Liver (tissue), 8 donors: ENCODE measurements at regions not wholly inside any gene's neighbourhood (a gene's known extent, or its start where the extent isn't known, plus 50 kb on each side); places are given as distances from the start of the nearest gene placed in this dataset.

Experiments used
- DNase-seq: peaks from one replicate; pipeline ENCODE4 v3.0.0-alpha.2; 2017; ENCODE audit warnings: low spot score
- H3K27ac ChIP-seq, 2 donors: one replicate each; pipeline ENCODE4 v1.7.0; 2013; ENCODE audit warnings: inconsistent platforms in 2 of 2, low read length in 2 of 2, control low read depth in 1 of 2, low read depth in 1 of 2, mild to moderate bottlenecking in 1 of 2
- H3K27me3 ChIP-seq, 4 donors: one replicate each; pipeline versions ENCODE4 v1.6.1 to v1.7.0; 2013; ENCODE audit warnings: low read length in 3 of 4, inconsistent platforms in 1 of 4, mild to moderate bottlenecking in 1 of 4, moderate library complexity in 1 of 4; ENCODE audit not compliant: control insufficient read depth in 4 of 4, insufficient read depth in 4 of 4
- H3K36me3 ChIP-seq, 4 donors: one replicate each; pipeline versions ENCODE4 v1.6.1 to v1.7.0; 2013; ENCODE audit warnings: low read length in 3 of 4, mild to moderate bottlenecking in 3 of 4, low read depth in 1 of 4, moderate library complexity in 1 of 4; ENCODE audit not compliant: control insufficient read depth in 4 of 4, insufficient read depth in 3 of 4
- H3K4me1 ChIP-seq, 4 donors: one replicate each; pipeline versions ENCODE4 v1.6.1 to v1.7.0; 2013; ENCODE audit warnings: low read length in 3 of 4, mild to moderate bottlenecking in 3 of 4, moderate library complexity in 1 of 4; ENCODE audit not compliant: control insufficient read depth in 4 of 4, insufficient read depth in 4 of 4
- H3K4me3 ChIP-seq, 3 donors: one replicate each; pipeline versions ENCODE4 v1.6.1 to v1.7.0; 2013; ENCODE audit warnings: low read length in 3 of 3, control low read depth in 1 of 3, low read depth in 1 of 3, mild to moderate bottlenecking in 1 of 3
- H3K9ac ChIP-seq, 2 donors: one replicate each; pipeline ENCODE4 v1.7.0; 2013; ENCODE audit warnings: low read length in 2 of 2, mild to moderate bottlenecking in 2 of 2, moderate library complexity in 2 of 2, control low read depth in 1 of 2, low read depth in 1 of 2
- H3K9me3 ChIP-seq, 4 donors: one replicate each; pipeline versions ENCODE4 v1.6.1 to v1.7.0; 2013; ENCODE audit warnings: low read length in 3 of 4; ENCODE audit not compliant: control insufficient read depth in 4 of 4
- EGR1 ChIP-seq, 2 donors: IDR thresholded peaks; 2 replicates each; pipeline ENCODE4 v1.6.1; 2016 to 2018; ENCODE audit warnings: antibody characterized with exemption in 2 of 2, low read depth in 2 of 2
- FOXA1 ChIP-seq: IDR thresholded peaks from 2 replicates; pipeline ENCODE4 v1.6.1; 2016; ENCODE audit warnings: antibody characterized with exemption
- FOXA2 ChIP-seq: IDR thresholded peaks from 2 replicates; pipeline ENCODE4 v1.6.1; 2016; ENCODE audit warnings: antibody characterized with exemption
- GABPA ChIP-seq, 2 donors: IDR thresholded peaks in 1 of 2; conservative IDR thresholded peaks in 1 of 2; 2 replicates each; pipeline ENCODE4 v1.6.1; 2016; ENCODE audit warnings: antibody characterized with exemption in 2 of 2, mild to moderate bottlenecking in 1 of 2, moderate library complexity in 1 of 2
- HNF4A ChIP-seq, 2 donors: conservative IDR thresholded peaks; 2 replicates each; pipeline ENCODE4 v1.6.1; 2016; ENCODE audit warnings: antibody characterized with exemption in 2 of 2, mild to moderate bottlenecking in 2 of 2
- HNF4G ChIP-seq: IDR thresholded peaks from 2 replicates; pipeline ENCODE4 v1.6.1; 2016; ENCODE audit warnings: antibody characterized with exemption
- JUND ChIP-seq, 2 donors: IDR thresholded peaks; 2 replicates each; pipeline ENCODE4 v1.6.1; 2016; ENCODE audit warnings: antibody characterized with exemption in 2 of 2
- NR2F2 ChIP-seq: IDR thresholded peaks from 2 replicates; pipeline ENCODE4 v1.6.1; 2016; ENCODE audit warnings: antibody characterized with exemption
- RAD21 ChIP-seq, 2 donors: IDR thresholded peaks; 2 replicates each; pipeline ENCODE4 v1.6.1; 2016; ENCODE audit warnings: antibody characterized with exemption in 2 of 2, mild to moderate bottlenecking in 2 of 2
- RXRA ChIP-seq, 2 donors: IDR thresholded peaks; 2 replicates each; pipeline ENCODE4 v1.6.1; 2017 to 2018; ENCODE audit warnings: antibody characterized with exemption in 2 of 2, mild to moderate bottlenecking in 1 of 2
- SP1 ChIP-seq: IDR thresholded peaks from 2 replicates; pipeline ENCODE4 v1.6.1; 2018; ENCODE audit warnings: antibody characterized with exemption, mild to moderate bottlenecking
- TAF1 ChIP-seq: conservative IDR thresholded peaks from 2 replicates; pipeline ENCODE4 v1.6.1; 2016; ENCODE audit warnings: antibody characterized with exemption, mild to moderate bottlenecking
- YY1 ChIP-seq: IDR thresholded peaks from 2 replicates; pipeline ENCODE4 v1.6.1; 2016; ENCODE audit warnings: antibody characterized with exemption, mild to moderate bottlenecking
- WGBS: extraction: QIAGEN DNeasy Blood & Tissue Kit; methylation state at CpG from one replicate; pipeline ENCODE4 v1.1.7; 2013; 5-methylcytosine and 5-hydroxymethylcytosine counted together
- TF ChIP-seq, protein P1 (sequence below): IDR thresholded peaks from 2 replicates; pipeline ENCODE4 v1.6.1; 2016; ENCODE audit warnings: antibody characterized with exemption
- TF ChIP-seq, protein P2 (sequence below): fragments of 150-350 bp; IDR thresholded peaks from 2 replicates; pipeline ENCODE4 v1.5.1; 2017; ENCODE audit warnings: improper control_type of control experiment, low read depth, low read length; ENCODE audit not compliant: missing input control
- TF ChIP-seq, protein P3 (sequence below): IDR thresholded peaks from 2 replicates; pipeline ENCODE4 v1.6.1; 2016; ENCODE audit warnings: antibody characterized with exemption, mild to moderate bottlenecking
- TF ChIP-seq, protein P4 (sequence below): IDR thresholded peaks from 2 replicates; pipeline ENCODE4 v1.6.1; 2016; ENCODE audit warnings: antibody characterized with exemption
- TF ChIP-seq, protein P5 (sequence below): IDR thresholded peaks from 2 replicates; pipeline ENCODE4 v1.6.1; 2016; ENCODE audit warnings: antibody characterized with exemption
- donor health status: healthy.
- donor health status: healthy.
- donor health status: healthy.
- donor health status: healthy.
- donor health status: healthy.

DNA sequence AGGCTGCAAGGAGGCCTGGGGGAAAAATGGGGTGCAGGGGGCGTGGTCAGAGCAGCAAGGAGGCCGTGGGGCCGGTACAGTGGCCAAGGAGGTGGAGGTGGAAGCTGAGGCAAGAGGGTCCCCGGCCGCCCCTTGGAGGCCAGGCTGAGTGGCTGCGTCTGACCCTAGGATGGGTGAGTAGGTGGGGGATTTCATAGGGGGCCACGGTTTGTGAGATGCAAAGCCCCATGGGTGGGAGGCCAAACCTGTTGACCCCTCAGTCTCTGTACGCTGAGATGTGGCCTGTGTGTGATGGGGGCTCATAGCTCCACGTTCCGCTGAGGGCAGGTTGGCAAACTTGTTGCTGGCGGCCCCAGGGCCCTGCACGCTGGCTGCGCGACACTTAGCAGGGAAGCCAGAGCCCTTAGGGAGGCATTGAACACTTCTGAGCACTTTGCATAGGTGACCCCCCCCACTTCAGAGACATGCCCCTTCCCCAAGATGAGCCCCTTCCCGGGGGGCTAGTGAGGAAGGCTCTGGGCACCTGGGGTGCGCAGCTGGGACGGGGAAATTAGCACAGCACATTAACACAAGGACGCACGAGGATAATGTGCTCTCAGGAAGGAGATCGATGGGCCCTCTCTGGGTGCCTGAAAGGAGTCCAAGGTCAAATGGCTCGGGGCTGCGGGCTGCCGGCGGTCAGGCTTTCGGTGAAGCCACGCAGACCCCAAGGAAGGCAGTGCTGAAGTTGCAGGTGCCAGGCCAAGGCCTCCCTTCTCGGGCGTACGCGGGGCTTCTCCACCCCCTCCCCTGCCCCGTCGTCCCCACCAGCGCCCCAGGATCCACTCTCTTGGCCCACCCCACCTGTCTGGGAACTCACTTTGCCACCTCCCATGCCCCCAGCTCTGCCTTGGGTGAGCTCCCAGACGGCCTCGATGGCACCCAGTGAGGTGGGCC is 107.4 kb downstream of the HMX1 start:
- H3K27me3 ChIP-seq, result peaks cover 0 to 4% (median 1%) of the 10 kb centered on the region in 4 donors
- DNase-seq, result no peak

More for the DNA sequence above, 107.4 kb downstream of the HMX1 start:
- Histone ChIP-seq H3K4me1 (no peaks in the 10 kb centered on the region), H3K4me3 (no peak overlapping the region), H3K36me3 (no peaks in the 10 kb centered on the region), H3K9ac (no peak overlapping the region), H3K9me3 (no peaks in the 10 kb centered on the region), H3K27ac (no peak overlapping the region)
- TF ChIP-seq TAF1 (no peak), GABPA (IDR thresholded peaks at IDR 0.05 in 1 of 2, conservative IDR thresholded peaks at IDR 0.05 in 1 of 2) (no peak), FOXA1 (no peak), EGR1 (IDR thresholded peaks at IDR 0.05; ENCODE audit: low read depth in 2 of 2) (no peak), NR2F2 (no peak), RAD21 (IDR thresholded peaks at IDR 0.05) (no peak), JUND (IDR thresholded peaks at IDR 0.05) (no peak), HNF4A (conservative IDR thresholded peaks at IDR 0.05) (no peak), FOXA2 (no peak), SP1 (no peak), RXRA (IDR thresholded peaks at IDR 0.05) (no peak), HNF4G (no peak), YY1 (no peak)
- TF ChIP-seq, protein P1, sequence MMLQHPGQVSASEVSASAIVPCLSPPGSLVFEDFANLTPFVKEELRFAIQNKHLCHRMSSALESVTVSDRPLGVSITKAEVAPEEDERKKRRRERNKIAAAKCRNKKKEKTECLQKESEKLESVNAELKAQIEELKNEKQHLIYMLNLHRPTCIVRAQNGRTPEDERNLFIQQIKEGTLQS, result no peak
- TF ChIP-seq, protein P2, sequence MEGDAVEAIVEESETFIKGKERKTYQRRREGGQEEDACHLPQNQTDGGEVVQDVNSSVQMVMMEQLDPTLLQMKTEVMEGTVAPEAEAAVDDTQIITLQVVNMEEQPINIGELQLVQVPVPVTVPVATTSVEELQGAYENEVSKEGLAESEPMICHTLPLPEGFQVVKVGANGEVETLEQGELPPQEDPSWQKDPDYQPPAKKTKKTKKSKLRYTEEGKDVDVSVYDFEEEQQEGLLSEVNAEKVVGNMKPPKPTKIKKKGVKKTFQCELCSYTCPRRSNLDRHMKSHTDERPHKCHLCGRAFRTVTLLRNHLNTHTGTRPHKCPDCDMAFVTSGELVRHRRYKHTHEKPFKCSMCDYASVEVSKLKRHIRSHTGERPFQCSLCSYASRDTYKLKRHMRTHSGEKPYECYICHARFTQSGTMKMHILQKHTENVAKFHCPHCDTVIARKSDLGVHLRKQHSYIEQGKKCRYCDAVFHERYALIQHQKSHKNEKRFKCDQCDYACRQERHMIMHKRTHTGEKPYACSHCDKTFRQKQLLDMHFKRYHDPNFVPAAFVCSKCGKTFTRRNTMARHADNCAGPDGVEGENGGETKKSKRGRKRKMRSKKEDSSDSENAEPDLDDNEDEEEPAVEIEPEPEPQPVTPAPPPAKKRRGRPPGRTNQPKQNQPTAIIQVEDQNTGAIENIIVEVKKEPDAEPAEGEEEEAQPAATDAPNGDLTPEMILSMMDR, result no peak
- TF ChIP-seq, protein P3, sequence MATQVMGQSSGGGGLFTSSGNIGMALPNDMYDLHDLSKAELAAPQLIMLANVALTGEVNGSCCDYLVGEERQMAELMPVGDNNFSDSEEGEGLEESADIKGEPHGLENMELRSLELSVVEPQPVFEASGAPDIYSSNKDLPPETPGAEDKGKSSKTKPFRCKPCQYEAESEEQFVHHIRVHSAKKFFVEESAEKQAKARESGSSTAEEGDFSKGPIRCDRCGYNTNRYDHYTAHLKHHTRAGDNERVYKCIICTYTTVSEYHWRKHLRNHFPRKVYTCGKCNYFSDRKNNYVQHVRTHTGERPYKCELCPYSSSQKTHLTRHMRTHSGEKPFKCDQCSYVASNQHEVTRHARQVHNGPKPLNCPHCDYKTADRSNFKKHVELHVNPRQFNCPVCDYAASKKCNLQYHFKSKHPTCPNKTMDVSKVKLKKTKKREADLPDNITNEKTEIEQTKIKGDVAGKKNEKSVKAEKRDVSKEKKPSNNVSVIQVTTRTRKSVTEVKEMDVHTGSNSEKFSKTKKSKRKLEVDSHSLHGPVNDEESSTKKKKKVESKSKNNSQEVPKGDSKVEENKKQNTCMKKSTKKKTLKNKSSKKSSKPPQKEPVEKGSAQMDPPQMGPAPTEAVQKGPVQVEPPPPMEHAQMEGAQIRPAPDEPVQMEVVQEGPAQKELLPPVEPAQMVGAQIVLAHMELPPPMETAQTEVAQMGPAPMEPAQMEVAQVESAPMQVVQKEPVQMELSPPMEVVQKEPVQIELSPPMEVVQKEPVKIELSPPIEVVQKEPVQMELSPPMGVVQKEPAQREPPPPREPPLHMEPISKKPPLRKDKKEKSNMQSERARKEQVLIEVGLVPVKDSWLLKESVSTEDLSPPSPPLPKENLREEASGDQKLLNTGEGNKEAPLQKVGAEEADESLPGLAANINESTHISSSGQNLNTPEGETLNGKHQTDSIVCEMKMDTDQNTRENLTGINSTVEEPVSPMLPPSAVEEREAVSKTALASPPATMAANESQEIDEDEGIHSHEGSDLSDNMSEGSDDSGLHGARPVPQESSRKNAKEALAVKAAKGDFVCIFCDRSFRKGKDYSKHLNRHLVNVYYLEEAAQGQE, result no peak
- TF ChIP-seq, protein P4, sequence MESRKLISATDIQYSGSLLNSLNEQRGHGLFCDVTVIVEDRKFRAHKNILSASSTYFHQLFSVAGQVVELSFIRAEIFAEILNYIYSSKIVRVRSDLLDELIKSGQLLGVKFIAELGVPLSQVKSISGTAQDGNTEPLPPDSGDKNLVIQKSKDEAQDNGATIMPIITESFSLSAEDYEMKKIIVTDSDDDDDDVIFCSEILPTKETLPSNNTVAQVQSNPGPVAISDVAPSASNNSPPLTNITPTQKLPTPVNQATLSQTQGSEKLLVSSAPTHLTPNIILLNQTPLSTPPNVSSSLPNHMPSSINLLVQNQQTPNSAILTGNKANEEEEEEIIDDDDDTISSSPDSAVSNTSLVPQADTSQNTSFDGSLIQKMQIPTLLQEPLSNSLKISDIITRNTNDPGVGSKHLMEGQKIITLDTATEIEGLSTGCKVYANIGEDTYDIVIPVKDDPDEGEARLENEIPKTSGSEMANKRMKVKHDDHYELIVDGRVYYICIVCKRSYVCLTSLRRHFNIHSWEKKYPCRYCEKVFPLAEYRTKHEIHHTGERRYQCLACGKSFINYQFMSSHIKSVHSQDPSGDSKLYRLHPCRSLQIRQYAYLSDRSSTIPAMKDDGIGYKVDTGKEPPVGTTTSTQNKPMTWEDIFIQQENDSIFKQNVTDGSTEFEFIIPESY, result no peak
- TF ChIP-seq, protein P5, sequence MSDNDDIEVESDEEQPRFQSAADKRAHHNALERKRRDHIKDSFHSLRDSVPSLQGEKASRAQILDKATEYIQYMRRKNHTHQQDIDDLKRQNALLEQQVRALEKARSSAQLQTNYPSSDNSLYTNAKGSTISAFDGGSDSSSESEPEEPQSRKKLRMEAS, result no peak
- WGBS, result 79% methylated on average over 35 of the region's 35 CpGs
